GM21717 (cell line): ENCODE measurements at regions not wholly inside any gene's neighbourhood (a gene's known extent, or its start where the extent isn't known, plus 50 kb on each side); places are given as distances from the start of the nearest gene placed in this dataset.
A peak's percentile ranks its signal among the peaks of the same experiment; 100 is the strongest.
"Not testable (repeated sequence)": the region's sequence is repeated elsewhere in the genome, so short reads cannot be mapped to it uniquely, and the experiment has no call there.

Experiments used
- ATAC-seq: cut with Tn5 transposase; IDR thresholded peaks from one replicate; pipeline ENCODE4 v1.9.1; 2021; ENCODE audit warnings: mild to moderate bottlenecking, moderate library complexity; ENCODE audit not compliant: unreplicated experiment

GRCh38 chr2:189308056-189308790 is 128.7 kb upstream of the COL5A2 start:
- ATAC-seq = no peak

GRCh38 chr2:189309331-189309730 is 129.8 kb upstream of the COL5A2 start:
- no peak for ATAC-seq

GRCh38 chr2:189312211-189312610 is 129.1 kb upstream of the WDR75 start:
- no peak for ATAC-seq

- ATAC-seq = no peak
These were observed 128.6 kb upstream of the WDR75 start for GRCh38 chr2:189312643-189313042.

- no peak for ATAC-seq
These were observed 122.5 kb upstream of the WDR75 start for GRCh38 chr2:189318761-189319160.

- ATAC-seq = not testable (repeated sequence)
These were observed 121.8 kb upstream of the WDR75 start for GRCh38 chr2:189319424-189319823.

- no peak for ATAC-seq
These were observed 113.1 kb upstream of the WDR75 start for GRCh38 chr2:189327879-189328847.

GRCh38 chr2:189328848-189329245 is 112.4 kb upstream of the WDR75 start:
- no peak for ATAC-seq

GRCh38 chr2:189336276-189336975 is 104.8 kb upstream of the WDR75 start:
- ATAC-seq = no peak

- no peak for ATAC-seq
These were observed 103.6 kb upstream of the WDR75 start for GRCh38 chr2:189337656-189338055.

GRCh38 chr2:189338115-189338514 is 103.2 kb upstream of the WDR75 start:
- no peak for ATAC-seq

- no peak for ATAC-seq
These were observed 100.2 kb upstream of the WDR75 start for GRCh38 chr2:189341077-189341476.

- ATAC-seq = no peak
These were observed 97.2 kb upstream of the WDR75 start for GRCh38 chr2:189344043-189344442.

GRCh38 chr2:189347540-189347939 is 93.7 kb upstream of the WDR75 start:
- peak; percentile 76 for ATAC-seq

- ATAC-seq = no peak
These were observed 92.9 kb upstream of the WDR75 start for GRCh38 chr2:189348369-189348768.

- ATAC-seq = no peak
These were observed 90.6 kb upstream of the WDR75 start for GRCh38 chr2:189350540-189351209.

- not testable (repeated sequence) for ATAC-seq
These were observed 89.3 kb upstream of the WDR75 start for GRCh38 chr2:189351933-189352332.

- not testable (repeated sequence) for ATAC-seq
These were observed 83.9 kb upstream of the WDR75 start for GRCh38 chr2:189357375-189357774.

GRCh38 chr2:189360861-189361260 is 80.4 kb upstream of the WDR75 start:
- ATAC-seq = no peak

- ATAC-seq = no peak
These were observed 79.0 kb upstream of the WDR75 start for GRCh38 chr2:189362283-189362682.

GRCh38 chr2:189363559-189363958 is 77.7 kb upstream of the WDR75 start:
- ATAC-seq = no peak
